Small intestine (tissue), 7 donors: ENCODE measurements at regions not wholly inside any gene's neighbourhood (a gene's known extent, or its start where the extent isn't known, plus 50 kb on each side); places are given as distances from the start of the nearest gene placed in this dataset.

Experiments
- DNase-seq, 2 donors: peaks; one replicate each; pipeline versions ENCODE4 v3.0.0 to v3.0.0-alpha.2; 2013
- FAIRE-seq: peaks from 2 replicates; lab custom pipeline; 2012; peaks lifted over from hg19 to GRCh38; lab: Jason Lieb, UNC
- H3K27ac ChIP-seq, 3 donors: one replicate each; pipeline ENCODE4 v1.5.1; 2013; ENCODE audit warnings: low read length in 2 of 3, mild to moderate bottlenecking in 2 of 3, control low read depth in 1 of 3, inconsistent platforms in 1 of 3, low read depth in 1 of 3, moderate library complexity in 1 of 3
- H3K27me3 ChIP-seq, 3 donors: one replicate each; pipeline ENCODE4 v1.6.1; 2013; ENCODE audit warnings: low read length in 3 of 3, inconsistent platforms in 1 of 3; ENCODE audit not compliant: control insufficient read depth in 3 of 3, insufficient read depth in 3 of 3
- H3K36me3 ChIP-seq, 3 donors: one replicate each; pipeline ENCODE4 v1.6.1; 2013; ENCODE audit warnings: low read length in 3 of 3, inconsistent platforms in 1 of 3, low read depth in 1 of 3, mild to moderate bottlenecking in 1 of 3, moderate library complexity in 1 of 3; ENCODE audit not compliant: control insufficient read depth in 3 of 3, insufficient read depth in 2 of 3
- H3K4me1 ChIP-seq, 3 donors: one replicate each; pipeline ENCODE4 v1.6.1; 2013; ENCODE audit warnings: low read length in 2 of 3, inconsistent platforms in 1 of 3, low read depth in 1 of 3, mild to moderate bottlenecking in 1 of 3, moderate library complexity in 1 of 3; ENCODE audit not compliant: control insufficient read depth in 3 of 3, insufficient read depth in 2 of 3
- H3K4me3 ChIP-seq, 3 donors: one replicate each; pipeline ENCODE4 v1.5.1; 2013; ENCODE audit warnings: low read length in 3 of 3, control low read depth in 1 of 3, inconsistent platforms in 1 of 3, low read depth in 1 of 3, mild to moderate bottlenecking in 1 of 3, moderate library complexity in 1 of 3
- H3K9me3 ChIP-seq, 2 donors: one replicate each; pipeline ENCODE4 v1.6.1; 2013; ENCODE audit warnings: low read depth in 1 of 2, low read length in 1 of 2; ENCODE audit not compliant: control insufficient read depth in 2 of 2, insufficient read depth in 1 of 2
- WGBS, 3 donors: extraction: QIAGEN DNeasy Blood & Tissue Kit; methylation state at CpG; one replicate each; pipeline ENCODE4 v1.1.7; 2013; 5-methylcytosine and 5-hydroxymethylcytosine counted together
- donor health status: healthy with polysubstance abuse.
- donor health status: control.
- donor health status: control.
- donor health status: Bipolar disorder and iron deficiency.
- donor health status: healthy.

- WGBS, 3 donors: 28 to 31% (median 30%) methylated on average over 3 of the region's 3 CpGs
- Histone ChIP-seq H3K27ac (no peak overlapping the region), H3K4me1 (no peaks in the 10 kb centered on the region), H3K9me3 (peaks cover 0 to 7% of the 10 kb centered on the region in 2 donors), H3K27me3 (peaks cover 0 to 3% (median 0%) of the 10 kb centered on the region in 3 donors), H3K36me3 (no peaks in the 10 kb centered on the region), H3K4me3 (no peak overlapping the region)
- FAIRE-seq (no peak), DNase-seq (no peak)
Observed at GRCh38 chr3:16026753-16027152, 147.7 kb upstream of the GALNT15 start.

- no peaks in the 10 kb centered on the region for H3K36me3 ChIP-seq
- peaks cover 0 to under 1% of the 10 kb centered on the region in 2 donors for H3K9me3 ChIP-seq
- WGBS, 3 donors: 63 to 86% (median 79%) methylated on average over 2 of the region's 2 CpGs
- no peak overlapping the region for H3K4me3 ChIP-seq
- no peak for FAIRE-seq
- no peaks in the 10 kb centered on the region for H3K4me1 ChIP-seq
- no peak for DNase-seq
- no peak overlapping the region for H3K27ac ChIP-seq
- peaks cover 0 to 3% (median 0%) of the 10 kb centered on the region in 3 donors for H3K27me3 ChIP-seq
Observed at GRCh38 chr3:16028604-16029003, 145.9 kb upstream of the GALNT15 start.

- H3K27ac ChIP-seq: no peak overlapping the region
- no peaks in the 10 kb centered on the region for H3K4me1 ChIP-seq
Observed at GRCh38 chr3:16030342-16030741, 144.1 kb upstream of the GALNT15 start.

GRCh38 chr3:16031434-16031833, 143.0 kb upstream of the GALNT15 start:
- no peak for FAIRE-seq
- H3K36me3 ChIP-seq: no peaks in the 10 kb centered on the region
- DNase-seq: no peak
- WGBS, 3 donors: 89 to 96% (median 92%) methylated on average over 2 of the region's 2 CpGs
- no peak overlapping the region for H3K4me3 ChIP-seq
- no peaks in the 10 kb centered on the region for H3K27me3 ChIP-seq
- H3K27ac ChIP-seq: no peak overlapping the region
- no peaks in the 10 kb centered on the region for H3K9me3 ChIP-seq
- no peaks in the 10 kb centered on the region for H3K4me1 ChIP-seq

More at GRCh38 chr3:16030342-16030741, 144.1 kb upstream of the GALNT15 start:
- DNase-seq: no peak
- 79 to 85% (median 80%) methylated on average over 4 of the region's 4 CpGs for WGBS, 3 donors
- H3K36me3 ChIP-seq: no peaks in the 10 kb centered on the region
- H3K27me3 ChIP-seq: no peaks in the 10 kb centered on the region
- H3K4me3 ChIP-seq: no peak overlapping the region
- no peak for FAIRE-seq
- H3K9me3 ChIP-seq: no peaks in the 10 kb centered on the region

- FAIRE-seq (no peak), DNase-seq (no peak)
- H3K36me3 ChIP-seq: no peaks in the 10 kb centered on the region
- no peak overlapping the region for H3K4me3 ChIP-seq
- H3K27me3 ChIP-seq: no peaks in the 10 kb centered on the region
- 77 to 83% (median 81%) methylated on average over 3 of the region's 3 CpGs for WGBS, 3 donors
- no peaks in the 10 kb centered on the region for H3K4me1 ChIP-seq
- H3K9me3 ChIP-seq: no peaks in the 10 kb centered on the region
- H3K27ac ChIP-seq: no peak overlapping the region
Observed at GRCh38 chr3:16033889-16034687, 140.4 kb upstream of the GALNT15 start.

GRCh38 chr3:16040991-16041390, 133.5 kb upstream of the GALNT15 start:
- H3K4me1 ChIP-seq: no peaks in the 10 kb centered on the region
- WGBS, 3 donors: 80 to 84% (median 83%) methylated on average over 2 of the region's 2 CpGs
- FAIRE-seq (no peak), DNase-seq (no peak)
- H3K36me3 ChIP-seq: no peaks in the 10 kb centered on the region
- H3K27me3 ChIP-seq: no peaks in the 10 kb centered on the region
- H3K9me3 ChIP-seq: no peaks in the 10 kb centered on the region
- H3K4me3 ChIP-seq: no peak overlapping the region
- no peak overlapping the region for H3K27ac ChIP-seq

- Histone ChIP-seq H3K4me3 (no peak overlapping the region), H3K9me3 (no peaks in the 10 kb centered on the region), H3K4me1 (no peaks in the 10 kb centered on the region), H3K27me3 (no peaks in the 10 kb centered on the region), H3K27ac (no peak overlapping the region), H3K36me3 (no peaks in the 10 kb centered on the region)
- FAIRE-seq (no peak), DNase-seq (peak; percentile 67 to 79)
- WGBS, 3 donors: 9 to 14% (median 11%) methylated on average over 5 of the region's 5 CpGs
Observed at GRCh38 chr3:16048435-16049318, 125.8 kb upstream of the GALNT15 start.

GRCh38 chr3:16050641-16051467, 123.6 kb upstream of the GALNT15 start:
- H3K4me3 ChIP-seq: no peak overlapping the region
- H3K9me3 ChIP-seq: no peaks in the 10 kb centered on the region
- no peak for FAIRE-seq
- no peaks in the 10 kb centered on the region for H3K27me3 ChIP-seq
- H3K27ac ChIP-seq: peak overlapping the region in 1 of 3 donors; percentile 66
- no peaks in the 10 kb centered on the region for H3K4me1 ChIP-seq
- DNase-seq: no peak
- 67 to 77% (median 73%) methylated on average over 16 of the region's 16 CpGs for WGBS, 3 donors
- H3K36me3 ChIP-seq: no peaks in the 10 kb centered on the region
